ENCODE measurements at regions not wholly inside any gene's neighbourhood (a gene's known extent, or its start where the extent isn't known, plus 50 kb on each side); places are given as distances from the start of the nearest gene placed in this dataset.

DNA sequence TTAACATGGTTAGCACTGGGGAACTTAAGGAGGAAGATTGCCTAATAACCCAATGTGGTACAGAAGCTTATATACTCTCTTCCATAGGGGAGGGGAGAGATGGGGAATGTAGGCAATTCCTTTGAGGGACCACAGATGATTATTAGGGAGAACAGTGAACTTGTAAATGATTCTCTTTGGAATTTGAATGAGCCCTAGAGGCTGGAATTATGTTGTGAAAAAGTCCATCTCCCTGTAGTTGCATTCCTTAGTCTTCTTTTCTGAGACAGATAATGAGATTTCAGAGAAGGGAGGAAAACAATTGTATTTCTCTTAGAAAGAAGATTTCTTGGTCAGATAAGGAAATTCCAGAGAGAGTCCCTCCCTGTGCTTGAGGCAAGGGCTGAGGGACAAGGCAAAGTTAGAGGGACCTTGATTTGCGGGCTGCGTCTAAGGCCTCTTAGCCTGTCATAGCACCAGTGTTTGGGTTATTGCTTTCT lies 89.0 kb upstream of the HMCN1 start:
- DNase-seq: no peak

DNA sequence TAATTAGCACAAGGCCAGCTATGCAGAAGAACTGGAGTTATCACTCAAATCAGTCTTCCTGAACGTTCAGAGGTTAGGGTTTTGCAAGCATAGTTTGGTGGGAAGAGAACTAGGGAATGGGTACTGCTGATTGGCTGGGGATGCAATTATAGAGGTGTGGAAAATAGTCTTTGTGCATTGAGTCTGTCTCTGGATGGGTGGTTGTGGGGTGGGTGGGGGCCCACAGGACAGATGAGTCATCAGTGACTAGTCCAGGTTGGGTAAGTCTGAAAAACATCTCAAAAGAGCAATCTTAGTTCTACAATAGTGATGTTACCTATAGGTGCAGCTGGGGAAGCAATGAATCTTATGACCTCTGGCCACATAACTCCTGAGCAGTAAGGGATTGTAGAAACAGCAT lies 89.7 kb upstream of the HMCN1 start:
- no peak for DNase-seq

DNA sequence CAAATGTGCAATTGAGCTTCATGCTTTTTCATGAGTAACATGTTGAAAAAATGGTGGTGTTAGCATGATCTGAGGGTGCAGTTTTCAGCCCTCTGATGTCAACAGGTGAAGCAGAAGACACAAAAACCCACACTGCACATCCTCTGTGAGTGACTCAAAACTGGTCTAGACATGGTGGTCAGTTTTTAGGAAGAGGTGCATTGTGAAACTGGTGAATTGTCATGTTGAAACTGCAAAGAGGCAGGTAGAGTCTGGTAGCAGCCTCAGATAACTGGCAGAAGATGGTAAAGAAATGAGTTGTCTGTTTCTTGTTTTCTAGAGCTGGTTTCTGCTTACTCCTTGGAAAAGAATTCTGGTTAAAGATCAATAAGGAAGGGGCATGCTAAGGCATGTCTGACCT lies 97.3 kb upstream of the HMCN1 start:
- DNase-seq: no peak

DNA sequence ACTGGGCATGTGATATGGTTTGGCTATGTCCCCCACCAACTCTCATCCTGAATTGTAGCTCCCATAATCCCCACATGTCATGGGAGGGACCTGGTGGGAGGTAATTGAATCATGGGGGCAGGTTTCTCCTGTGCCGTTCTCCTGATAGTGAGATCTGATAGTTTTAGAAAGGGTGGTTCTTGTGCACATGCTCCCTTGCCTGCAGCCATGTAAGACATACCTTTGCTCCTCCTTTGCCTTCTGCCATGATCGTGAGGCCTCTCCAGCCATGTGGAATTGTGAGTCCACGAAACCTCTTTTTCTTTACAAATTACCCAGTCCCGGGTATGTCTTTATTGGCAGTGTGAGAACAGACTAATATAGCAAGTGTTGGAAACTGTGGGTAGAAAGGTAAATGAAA lies 99.5 kb upstream of the HMCN1 start:
- DNase-seq: no peak

DNA sequence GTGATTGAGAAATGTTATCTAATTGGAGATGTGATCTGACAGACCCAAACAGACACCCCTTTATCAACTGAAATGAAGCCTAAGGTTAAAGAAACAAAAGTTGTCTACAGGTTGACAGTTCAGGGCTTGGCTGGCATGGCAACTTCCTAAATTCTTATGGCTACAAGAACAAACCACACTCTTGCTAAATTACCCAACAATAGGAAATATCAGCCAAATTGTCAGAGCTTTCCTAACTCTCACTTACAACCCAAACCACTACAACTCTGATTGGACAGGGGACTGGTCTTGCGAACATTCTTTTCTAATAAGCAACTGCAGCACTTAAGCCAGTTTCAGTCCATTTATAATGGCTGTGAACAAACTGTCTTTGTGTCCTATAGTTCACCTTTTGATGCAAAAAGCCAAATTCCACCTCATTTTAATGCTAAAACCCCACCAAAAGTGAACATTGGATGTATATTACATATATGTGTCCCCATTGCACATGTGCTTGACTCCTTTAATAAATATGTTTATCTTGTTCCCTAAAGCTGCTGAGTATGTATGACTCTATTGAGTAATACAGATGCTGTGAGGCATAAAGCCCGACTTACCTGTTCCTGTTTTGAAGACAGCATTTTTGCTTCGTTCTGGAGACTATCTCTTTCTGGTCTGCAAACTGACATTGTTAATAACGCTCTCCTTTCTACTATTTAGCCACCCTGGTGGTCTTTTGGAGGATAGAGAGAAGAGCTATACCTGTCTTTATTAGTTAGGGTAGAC lies 101.3 kb upstream of the HMCN1 start:
- no peak for DNase-seq

DNA sequence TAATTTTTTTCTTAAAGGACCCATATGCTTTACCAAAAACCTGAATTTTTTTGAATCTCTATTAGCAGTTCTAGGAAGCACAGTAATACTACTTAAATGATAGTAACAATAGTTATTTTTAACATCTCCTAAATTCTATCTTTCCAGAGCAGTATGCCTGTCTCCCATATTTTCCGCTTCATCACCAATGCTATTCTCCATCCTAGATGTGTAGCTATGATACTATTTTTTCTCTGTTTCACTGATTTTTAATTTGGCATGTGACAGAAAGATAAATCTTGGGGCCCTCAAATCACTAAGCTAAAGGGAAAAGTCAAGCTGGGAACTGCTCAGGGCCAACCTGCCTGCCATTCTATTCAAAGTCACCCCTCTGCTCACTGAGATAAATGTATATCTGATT lies 102.3 kb upstream of the HMCN1 start:
- no peak for DNase-seq

DNA sequence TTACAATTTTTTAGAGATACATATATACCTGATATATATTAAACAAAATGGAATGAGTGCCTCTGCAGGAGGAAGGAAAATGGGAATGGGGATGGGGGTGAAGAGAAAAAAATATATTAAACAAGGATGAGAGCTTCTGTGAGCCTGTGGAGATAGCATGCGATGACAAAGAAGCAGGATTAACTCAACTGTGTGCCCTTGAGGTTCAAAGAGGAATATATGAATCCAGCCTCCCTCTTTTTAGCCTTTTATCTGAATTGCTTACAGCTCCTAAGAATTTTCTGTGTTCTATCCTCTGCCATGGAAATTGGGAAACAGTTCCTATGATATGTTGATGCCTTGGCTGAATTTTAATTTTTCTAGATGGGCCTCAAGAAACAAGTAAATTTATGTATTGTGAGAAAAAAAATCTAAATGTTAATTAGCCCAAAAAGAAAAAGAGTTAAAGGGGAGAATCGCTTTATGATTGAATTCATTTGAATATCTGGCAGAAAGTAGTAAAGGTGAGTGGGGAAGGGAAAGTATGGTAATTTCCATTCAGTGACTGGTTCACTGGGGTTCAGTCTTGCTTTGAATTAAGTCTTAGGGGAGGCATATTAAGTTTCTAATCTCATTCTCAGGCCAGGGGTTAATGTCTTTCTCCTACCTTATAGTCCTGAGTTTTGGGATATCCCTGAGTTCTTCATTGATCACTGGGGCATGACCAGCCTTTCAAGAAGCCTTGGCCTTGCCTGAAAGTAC lies 106.3 kb upstream of the HMCN1 start:
- DNase-seq: no peak

DNA sequence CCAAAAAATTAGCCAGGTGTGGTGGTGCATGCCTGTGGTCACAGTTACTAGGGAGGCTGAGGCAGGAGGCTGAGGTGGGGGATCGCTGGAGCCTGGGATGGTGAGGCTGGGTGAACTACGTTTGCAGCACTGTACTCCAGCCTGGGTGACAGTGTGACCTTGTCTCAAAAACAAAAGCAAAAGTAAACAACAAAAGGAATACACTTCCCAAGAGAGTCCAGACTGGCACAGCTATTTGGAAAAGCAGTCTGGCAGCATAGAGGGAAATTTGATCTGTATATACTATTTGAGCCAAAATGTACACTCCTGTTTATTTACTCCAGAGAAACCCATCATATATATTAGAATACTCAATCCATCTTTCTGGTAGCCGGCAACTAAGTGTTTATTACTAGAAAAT lies 107.0 kb upstream of the HMCN1 start:
- peak; percentile 23 for DNase-seq

DNA sequence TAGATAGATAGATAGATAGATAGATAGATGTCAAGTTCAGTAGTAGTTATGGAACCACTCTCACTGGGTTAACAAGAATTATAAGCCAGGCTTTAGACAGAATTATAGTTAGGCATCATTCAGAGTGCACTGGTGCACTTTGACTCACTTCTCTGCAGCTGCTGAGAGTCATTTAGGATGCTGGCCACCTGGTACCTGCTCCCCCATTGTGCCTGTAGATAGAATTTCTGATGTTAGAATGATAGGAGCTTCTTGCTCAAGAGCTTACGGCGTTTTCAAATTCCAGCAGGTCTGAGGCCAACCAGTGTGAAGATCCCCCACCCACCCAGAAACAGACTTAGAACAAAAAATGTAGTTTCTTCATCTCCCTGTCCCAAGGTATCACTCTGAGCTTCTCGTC lies 107.8 kb upstream of the HMCN1 start:
- DNase-seq: no peak

DNA sequence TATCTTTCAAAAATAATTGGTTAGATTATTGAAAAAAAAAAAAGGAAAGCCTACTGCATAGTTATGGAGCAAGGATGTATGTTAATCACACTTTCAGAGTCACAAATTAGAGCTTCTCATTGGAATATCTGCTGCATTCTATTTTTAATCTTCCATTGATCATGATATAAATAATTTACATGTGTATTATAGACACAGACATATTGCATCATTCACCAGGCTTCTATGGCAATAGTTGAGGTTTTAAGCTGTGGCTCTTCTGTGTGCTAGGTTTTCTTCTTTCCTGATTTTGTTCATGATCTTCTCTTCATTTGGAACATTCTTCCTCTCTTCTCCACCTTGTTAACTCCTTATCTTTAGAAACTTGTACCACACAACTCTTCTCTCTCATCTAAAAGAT lies 123.2 kb upstream of the HMCN1 start:
- no peak for DNase-seq

DNA sequence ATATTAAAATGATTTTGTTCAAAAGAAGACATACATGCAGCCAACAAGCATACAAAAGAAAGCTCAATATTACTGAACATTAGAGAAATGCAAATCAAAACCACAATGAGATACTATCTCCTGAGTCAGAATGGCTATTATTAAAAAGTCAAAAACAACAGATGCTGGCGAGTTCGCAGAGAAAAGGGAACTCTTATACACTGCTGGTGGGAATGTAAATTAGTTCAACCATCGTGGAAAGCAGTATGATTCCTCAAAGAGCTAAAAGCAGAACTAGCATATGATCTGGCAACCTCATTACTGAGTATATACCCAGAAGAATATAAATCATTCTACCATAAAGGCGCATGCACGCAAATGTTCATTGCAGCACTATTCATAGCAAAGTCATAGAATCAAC lies 126.0 kb upstream of the HMCN1 start:
- no peak for DNase-seq

DNA sequence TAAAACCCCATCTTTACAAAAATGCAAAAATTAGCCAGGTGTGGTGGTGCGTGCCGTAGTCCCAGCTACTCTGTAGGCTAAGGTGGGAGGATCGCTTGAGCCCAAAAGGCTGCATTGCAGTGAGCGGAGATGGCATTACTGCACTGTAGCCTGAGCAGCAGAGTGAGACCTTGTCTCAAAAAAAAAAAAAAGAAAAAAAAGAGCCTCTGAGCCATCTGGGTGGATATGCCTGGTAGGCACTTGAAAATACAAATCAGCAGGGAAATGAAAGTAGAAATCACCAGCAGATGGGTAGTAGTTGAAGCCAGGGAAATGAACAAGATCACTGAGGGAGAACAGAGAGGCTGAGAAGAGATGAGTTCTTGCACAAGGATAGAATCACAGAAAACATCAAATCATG lies 131.0 kb upstream of the HMCN1 start:
- DNase-seq: no peak

DNA sequence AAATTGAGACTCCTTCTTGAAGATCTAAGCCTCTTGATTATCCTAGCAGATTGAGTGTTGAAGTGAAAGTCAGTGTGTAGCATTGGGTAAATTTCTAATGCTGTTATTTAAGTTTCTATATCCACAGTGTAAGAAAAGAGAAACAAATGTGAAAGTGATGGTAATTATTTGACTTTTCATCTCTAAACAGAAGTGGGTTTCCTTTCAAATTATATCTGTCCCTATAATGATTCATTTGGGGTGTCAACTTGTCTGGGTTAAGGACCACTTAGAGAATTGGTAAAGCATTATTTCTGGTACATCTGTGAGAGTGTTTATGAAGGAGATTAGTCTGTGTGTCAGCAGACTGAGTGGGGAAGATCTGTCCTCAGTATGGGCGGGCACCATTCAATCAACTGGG lies 133.0 kb upstream of the HMCN1 start:
- DNase-seq: no peak

DNA sequence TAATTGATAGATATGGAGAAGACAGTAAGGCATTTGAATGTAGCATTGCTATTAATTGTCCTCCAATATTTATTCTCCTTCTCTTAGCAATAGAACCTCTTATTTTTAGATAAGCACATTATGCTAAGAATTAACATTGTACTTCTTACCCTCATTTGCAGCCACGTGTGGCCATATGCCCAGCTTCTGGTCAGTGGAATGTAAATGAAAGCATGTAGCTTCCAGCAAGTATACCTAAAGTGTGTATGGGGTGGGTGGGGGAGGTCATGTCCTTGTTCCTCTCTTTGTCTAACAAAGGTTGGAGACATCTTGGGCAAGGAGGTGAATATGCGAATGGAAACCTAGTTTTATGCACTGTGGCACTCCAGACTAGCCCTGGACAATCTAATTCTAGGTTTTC lies 133.6 kb upstream of the HMCN1 start:
- no peak for DNase-seq

DNA sequence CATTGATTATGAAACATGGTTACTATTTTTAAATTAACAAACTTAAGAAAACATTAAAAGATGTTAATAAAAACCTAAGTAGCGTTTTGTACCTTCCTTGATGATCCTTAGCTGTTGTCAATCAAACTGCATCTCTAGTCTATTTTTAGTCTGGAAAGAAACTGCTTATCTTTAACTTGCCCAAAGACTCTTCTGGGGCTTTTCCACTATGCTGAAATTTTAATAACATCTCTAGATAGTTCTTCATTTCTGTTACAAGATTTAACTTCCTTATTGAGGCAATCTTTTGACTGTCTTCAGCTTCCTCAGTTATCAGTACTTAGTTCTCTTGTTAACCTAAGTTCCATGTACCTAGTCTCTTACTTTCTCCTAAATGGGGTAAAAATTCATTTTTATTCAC lies 135.9 kb upstream of the HMCN1 start:
- DNase-seq: no peak

DNA sequence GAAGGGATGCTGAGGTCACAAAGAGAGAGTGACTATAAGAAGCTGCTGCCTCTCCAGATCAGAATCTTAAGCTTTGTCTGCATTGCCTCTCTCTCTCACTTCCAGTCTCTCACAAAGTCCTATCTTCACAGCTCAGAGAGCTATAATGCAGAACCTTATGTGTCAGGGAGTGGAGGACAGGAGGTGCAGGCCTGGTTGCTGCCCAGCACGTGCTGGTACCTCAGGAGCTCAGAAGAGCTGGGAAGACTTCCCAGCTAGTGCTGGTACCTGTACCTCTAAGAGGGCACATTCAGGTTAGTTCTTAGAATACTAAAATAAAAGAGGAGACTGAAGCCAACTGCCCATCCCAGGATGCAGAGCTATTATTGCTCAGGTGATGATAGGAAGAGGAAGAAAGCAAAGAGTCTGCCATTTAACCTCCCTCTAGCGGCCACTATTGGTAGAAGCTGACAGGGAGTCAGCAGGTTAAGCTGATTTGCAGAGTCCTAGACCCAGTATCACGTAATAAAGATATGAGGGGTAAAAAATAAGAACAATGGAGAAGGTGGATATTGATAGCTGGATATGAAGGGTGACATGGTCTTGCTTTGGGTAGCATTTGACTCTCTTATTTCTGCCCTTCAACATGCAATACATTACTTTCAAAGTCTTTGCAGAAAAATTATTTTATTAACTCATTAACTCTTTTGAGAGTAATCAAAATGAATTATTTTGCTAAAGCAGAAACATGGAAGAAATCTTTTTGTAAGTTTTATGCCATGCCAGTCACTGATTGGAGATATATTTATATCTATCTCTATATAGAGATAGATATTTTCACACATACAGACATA lies 138.1 kb upstream of the HMCN1 start:
- peak; percentile 46 for DNase-seq

DNA sequence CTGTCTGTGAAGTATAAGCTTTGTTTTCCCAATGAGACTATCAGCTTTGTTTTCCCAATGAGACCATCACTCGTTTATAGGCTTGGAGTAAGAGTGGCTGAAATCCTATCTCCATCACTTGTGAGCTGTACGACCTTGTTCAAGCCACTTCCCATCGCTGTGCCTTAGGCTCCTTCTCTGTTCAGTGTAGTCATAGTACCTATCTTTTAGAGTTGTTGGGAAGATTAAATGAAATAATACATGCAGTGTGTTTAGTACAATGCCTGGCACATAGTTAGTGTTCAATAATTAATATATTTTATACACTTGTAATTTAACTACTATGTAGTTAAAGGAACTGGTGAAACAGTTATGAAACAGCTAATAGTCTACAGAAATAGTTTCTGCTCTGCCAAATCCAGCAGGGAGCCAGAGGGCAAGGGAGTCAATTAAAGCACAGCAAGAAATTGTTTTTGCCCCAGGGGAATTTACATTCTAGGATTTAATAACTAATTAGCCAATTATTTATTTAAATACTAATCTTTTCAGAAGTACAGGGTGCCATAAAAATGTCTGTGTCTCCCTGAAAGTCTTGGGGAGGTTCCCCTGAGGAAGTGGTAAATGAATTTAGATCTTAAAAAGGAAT lies 139.3 kb upstream of the HMCN1 start:
- DNase-seq: peak; percentile 11

DNA sequence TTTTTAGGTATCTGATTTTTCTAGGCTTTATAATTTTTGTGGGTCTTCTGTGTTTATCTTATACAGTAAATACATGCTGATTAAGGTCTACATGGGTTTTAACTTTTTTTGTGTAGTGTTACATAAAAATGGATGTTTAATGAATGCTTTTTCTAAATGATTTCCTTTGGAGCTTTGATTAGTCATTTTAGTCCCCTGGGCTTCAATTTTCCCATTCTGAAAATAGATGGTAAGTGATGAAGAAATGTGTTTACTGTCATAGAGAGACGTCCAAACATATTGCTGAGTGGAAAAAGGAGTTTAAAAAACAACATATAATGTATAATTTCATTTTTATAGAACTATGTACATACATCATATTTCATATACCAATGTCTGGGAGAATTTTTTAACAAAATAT lies 140.9 kb upstream of the HMCN1 start:
- no peak for DNase-seq

DNA sequence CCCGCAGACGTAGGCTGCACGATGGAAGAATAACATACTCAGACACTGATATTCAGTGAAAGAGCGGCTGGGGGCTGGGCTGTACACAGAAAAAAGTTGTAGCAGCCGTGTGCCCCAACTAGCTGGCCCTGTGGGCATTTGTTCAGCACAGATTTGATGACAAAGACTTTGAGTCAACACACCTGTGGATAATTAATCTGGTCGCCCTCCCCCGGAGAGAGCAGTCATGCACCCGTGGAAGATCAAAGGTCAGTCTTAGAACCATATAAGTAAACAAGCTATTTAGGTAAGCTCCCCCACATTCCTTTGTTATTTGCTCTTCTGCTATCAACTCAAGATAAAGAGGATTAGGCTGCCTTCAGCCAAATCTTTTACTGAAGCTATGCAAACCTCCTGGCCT lies 148.4 kb upstream of the HMCN1 start:
- no peak for DNase-seq

DNA sequence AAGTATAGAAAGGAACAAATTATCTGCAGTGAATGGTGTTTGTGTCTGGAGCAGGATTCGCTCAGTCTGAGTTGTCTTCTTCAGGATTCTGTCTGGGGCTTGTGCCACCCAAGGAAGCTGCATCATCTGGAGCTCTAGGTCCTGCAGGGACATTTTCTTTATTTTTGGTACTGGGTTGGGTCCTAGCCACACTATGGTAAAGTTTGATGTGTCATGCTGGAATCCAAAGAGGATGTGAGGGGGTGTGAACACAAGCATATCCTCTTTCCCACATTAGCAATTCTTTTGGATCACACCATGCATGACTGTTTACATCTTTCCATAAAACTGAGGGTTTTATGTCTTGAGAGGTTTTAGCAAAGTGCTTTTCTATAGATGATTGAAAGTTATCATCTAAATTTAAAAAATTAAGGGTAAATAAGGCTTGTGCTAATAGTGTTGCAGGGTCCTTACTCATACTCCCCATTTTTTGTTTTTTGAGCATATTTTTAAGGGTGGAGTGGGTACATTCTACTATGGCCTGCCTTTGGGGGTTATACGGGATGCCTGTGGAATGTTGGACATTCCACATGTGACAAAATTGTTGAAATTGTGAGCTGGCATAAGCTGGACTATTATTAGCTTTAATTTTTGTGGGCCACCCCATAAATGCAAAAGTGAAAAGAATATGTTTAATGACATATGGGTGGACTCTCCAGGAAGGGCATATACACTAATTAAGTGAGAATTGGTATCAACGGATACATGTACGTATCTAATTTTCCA lies 152.0 kb upstream of the HMCN1 start:
- no peak for DNase-seq

DNA sequence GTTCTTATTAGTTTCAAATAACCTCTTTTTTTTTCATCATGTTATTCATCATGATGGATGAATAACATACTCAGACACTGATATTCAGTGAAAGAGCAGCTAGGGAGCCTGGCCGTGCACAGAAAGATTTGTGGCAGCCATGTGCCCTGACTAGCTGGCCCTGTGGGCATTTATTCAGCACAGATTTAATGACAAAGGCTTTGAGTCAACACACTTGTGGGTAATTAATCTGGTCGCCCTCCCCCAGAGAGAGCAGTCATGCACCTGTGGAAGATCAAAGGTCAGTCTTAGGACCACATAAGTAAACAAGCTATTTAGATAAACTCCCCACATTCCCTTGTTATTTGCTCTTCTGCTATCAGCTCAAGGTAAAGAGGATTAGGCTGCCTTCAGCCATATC lies 153.2 kb upstream of the HMCN1 start:
- DNase-seq: no peak

DNA sequence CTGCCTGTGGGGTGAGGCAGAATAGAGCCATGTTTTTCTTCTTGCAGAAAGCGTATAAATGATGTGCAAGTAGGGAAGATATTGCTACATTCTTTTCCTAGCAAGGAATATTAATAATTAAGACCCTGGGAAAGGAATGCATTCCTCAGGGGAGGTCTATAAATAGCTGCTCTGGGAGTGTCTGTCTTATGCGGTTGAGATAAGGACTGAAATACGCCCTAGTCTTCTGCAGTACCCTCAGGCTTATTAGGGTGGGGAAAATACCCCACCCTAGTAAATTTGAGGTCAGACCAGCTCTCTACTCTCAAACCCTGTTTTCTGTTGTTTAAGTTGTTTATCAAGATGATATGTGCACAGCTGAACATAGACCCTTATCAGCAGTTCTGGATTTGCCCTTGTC lies 155.9 kb upstream of the HMCN1 start:
- no peak for DNase-seq

Data from NCI-H1092 treated with DMSO at 0.1 percent for 48 hours (cell line).